ENCODE measurements at regions not wholly inside any gene's neighbourhood (a gene's known extent, or its start where the extent isn't known, plus 50 kb on each side); places are given as distances from the start of the nearest gene placed in this dataset.

DNA sequence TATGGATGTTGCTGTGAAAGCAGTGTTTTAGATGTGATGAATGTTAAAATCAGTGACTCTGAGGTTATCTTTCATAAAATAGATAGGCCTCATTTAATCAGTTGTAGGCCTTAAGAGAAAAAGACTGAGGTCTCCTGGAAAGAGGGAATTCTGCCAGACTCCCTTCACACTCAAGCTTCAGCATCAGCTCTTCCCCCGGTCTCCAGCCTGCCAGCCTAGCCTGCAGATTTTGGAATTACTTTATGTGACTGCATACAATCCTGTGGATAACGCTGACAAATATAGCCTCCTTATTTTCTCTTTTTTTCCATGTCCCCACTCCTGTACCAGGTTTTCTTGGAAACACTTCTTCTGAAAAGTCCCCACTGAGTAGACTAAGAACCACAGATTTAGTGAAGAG lies 510.3 kb downstream of the GBE1 start:
- CTCF ChIA-PET: no interaction called here
- no peak overlapping the region for H3K27ac ChIP-seq (ENCODE audit: low read length)
- no peak overlapping the region for H3K4me3 ChIP-seq (ENCODE audit: low read depth in 2 of 2, low read length in 2 of 2)
- in situ Hi-C loops (cut with HindIII; ENCODE audit: low pct_unique_long_range_greater_than_20kb, low sequenced_read_pairs): no loop called here
- BruUV-seq (replicated peaks): no TSS peak
- ATAC-seq: no peak
- DNase-seq (ENCODE audit: low read depth, low spot score): no peak
- no peaks in the 10 kb centered on the region for H3K9me3 ChIP-seq (ENCODE audit: control insufficient read depth, insufficient read depth, low read depth, low read length)
- H3K27me3 ChIP-seq (ENCODE audit: control insufficient read depth, insufficient read depth, low read length): no peaks in the 10 kb centered on the region
- no peaks in the 10 kb centered on the region for H3K4me1 ChIP-seq (ENCODE audit: control insufficient read depth, insufficient read depth, low read length)
- TF ChIP-seq POLR2AphosphoS5 (IDR thresholded peaks at IDR 0.05; ENCODE audit: low read depth, low read length) (no peak), TCF7L2 (IDR thresholded peaks at IDR 0.05; ENCODE audit: low read depth, low read length) (no peak), CTCF (IDR thresholded peaks at IDR 0.05) (no peak), SIN3A (IDR thresholded peaks at IDR 0.05; ENCODE audit: borderline replicate concordance, insufficient read depth, low read depth, low read length) (no peak)
- TF ChIP-seq, protein P1, sequence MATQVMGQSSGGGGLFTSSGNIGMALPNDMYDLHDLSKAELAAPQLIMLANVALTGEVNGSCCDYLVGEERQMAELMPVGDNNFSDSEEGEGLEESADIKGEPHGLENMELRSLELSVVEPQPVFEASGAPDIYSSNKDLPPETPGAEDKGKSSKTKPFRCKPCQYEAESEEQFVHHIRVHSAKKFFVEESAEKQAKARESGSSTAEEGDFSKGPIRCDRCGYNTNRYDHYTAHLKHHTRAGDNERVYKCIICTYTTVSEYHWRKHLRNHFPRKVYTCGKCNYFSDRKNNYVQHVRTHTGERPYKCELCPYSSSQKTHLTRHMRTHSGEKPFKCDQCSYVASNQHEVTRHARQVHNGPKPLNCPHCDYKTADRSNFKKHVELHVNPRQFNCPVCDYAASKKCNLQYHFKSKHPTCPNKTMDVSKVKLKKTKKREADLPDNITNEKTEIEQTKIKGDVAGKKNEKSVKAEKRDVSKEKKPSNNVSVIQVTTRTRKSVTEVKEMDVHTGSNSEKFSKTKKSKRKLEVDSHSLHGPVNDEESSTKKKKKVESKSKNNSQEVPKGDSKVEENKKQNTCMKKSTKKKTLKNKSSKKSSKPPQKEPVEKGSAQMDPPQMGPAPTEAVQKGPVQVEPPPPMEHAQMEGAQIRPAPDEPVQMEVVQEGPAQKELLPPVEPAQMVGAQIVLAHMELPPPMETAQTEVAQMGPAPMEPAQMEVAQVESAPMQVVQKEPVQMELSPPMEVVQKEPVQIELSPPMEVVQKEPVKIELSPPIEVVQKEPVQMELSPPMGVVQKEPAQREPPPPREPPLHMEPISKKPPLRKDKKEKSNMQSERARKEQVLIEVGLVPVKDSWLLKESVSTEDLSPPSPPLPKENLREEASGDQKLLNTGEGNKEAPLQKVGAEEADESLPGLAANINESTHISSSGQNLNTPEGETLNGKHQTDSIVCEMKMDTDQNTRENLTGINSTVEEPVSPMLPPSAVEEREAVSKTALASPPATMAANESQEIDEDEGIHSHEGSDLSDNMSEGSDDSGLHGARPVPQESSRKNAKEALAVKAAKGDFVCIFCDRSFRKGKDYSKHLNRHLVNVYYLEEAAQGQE (IDR thresholded peaks at IDR 0.05; ENCODE audit: insufficient read depth in 1 of 2, low read depth in 2 of 2, low read length in 1 of 2): no peak
- intact Hi-C loops (cut with micrococcal nuclease; ENCODE audit: unreplicated experiment): no loop called here
- POLR2A ChIA-PET: no interaction called here
- H3K36me3 ChIP-seq (ENCODE audit: control insufficient read depth, insufficient read depth, low read length): no peaks in the 10 kb centered on the region

GRCh38 chr3:81249540-81250029 lies 511.9 kb downstream of the GBE1 start:
- ATAC-seq (no peak), DNase-seq (ENCODE audit: low read depth, low spot score) (no peak)
- H3K9me3 ChIP-seq (ENCODE audit: control insufficient read depth, insufficient read depth, low read depth, low read length): no peaks in the 10 kb centered on the region
- ChIA-PET CTCF (no interaction called here), POLR2A (no interaction called here)
- BruUV-seq (replicated peaks): no TSS peak
- no peak overlapping the region for H3K4me3 ChIP-seq (ENCODE audit: low read depth in 2 of 2, low read length in 2 of 2)
- H3K27me3 ChIP-seq (ENCODE audit: control insufficient read depth, insufficient read depth, low read length): no peaks in the 10 kb centered on the region
- TF ChIP-seq TCF7L2 (IDR thresholded peaks at IDR 0.05; ENCODE audit: low read depth, low read length): no peak
- TF ChIP-seq, protein P1 (IDR thresholded peaks at IDR 0.05; ENCODE audit: insufficient read depth in 1 of 2, low read depth in 2 of 2, low read length in 1 of 2): no peak
- TF ChIP-seq CTCF (IDR thresholded peaks at IDR 0.05): no peak
- TF ChIP-seq POLR2AphosphoS5 (IDR thresholded peaks at IDR 0.05; ENCODE audit: low read depth, low read length): no peak
- no peak for TF ChIP-seq SIN3A (IDR thresholded peaks at IDR 0.05; ENCODE audit: borderline replicate concordance, insufficient read depth, low read depth, low read length)
- in situ Hi-C loops (cut with HindIII; ENCODE audit: low pct_unique_long_range_greater_than_20kb, low sequenced_read_pairs) (no loop called here), intact Hi-C loops (cut with micrococcal nuclease; ENCODE audit: unreplicated experiment) (no loop called here)
- H3K36me3 ChIP-seq (ENCODE audit: control insufficient read depth, insufficient read depth, low read length): no peaks in the 10 kb centered on the region
- no peak overlapping the region for H3K27ac ChIP-seq (ENCODE audit: low read length)
- H3K4me1 ChIP-seq (ENCODE audit: control insufficient read depth, insufficient read depth, low read length): no peaks in the 10 kb centered on the region

Measured in Panc1 (cell line).